GM10266 (cell line): ENCODE measurements at regions not wholly inside any gene's neighbourhood (a gene's known extent, or its start where the extent isn't known, plus 50 kb on each side); places are given as distances from the start of the nearest gene placed in this dataset.

Experiments used
- DNase-seq: peaks from one replicate; pipeline ENCODE4 v3.0.0; 2012; ENCODE audit errors: extremely low spot score
- TF ChIP-seq, protein P1 (sequence below): IDR thresholded peaks from 2 replicates; pipeline ENCODE4 v1.5.1; 2012; ENCODE audit warnings: mild to moderate bottlenecking, low read depth; ENCODE audit not compliant: control insufficient read depth, insufficient read depth; ENCODE audit errors: missing control alignments

DNA sequence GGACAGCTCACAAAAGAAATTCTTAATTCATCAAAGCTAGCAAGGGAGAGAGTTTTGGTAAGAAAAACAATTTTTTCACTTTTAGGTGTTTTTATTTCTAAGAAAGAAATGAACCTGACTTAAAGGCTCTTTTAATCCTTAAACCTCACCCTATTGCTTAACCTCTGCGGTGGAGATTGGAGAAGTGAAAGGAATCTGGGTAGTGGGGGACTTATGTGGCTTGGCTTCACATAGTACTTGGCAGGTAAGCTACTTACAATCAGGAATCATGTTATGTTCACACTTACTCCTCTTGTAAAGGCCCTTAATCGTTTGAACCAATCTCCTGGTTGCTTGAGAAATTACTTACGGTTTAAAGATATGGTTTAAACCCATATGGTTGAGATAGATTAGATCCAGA, 104.8 kb downstream of the ISOC1 start:
- TF ChIP-seq, protein P1, sequence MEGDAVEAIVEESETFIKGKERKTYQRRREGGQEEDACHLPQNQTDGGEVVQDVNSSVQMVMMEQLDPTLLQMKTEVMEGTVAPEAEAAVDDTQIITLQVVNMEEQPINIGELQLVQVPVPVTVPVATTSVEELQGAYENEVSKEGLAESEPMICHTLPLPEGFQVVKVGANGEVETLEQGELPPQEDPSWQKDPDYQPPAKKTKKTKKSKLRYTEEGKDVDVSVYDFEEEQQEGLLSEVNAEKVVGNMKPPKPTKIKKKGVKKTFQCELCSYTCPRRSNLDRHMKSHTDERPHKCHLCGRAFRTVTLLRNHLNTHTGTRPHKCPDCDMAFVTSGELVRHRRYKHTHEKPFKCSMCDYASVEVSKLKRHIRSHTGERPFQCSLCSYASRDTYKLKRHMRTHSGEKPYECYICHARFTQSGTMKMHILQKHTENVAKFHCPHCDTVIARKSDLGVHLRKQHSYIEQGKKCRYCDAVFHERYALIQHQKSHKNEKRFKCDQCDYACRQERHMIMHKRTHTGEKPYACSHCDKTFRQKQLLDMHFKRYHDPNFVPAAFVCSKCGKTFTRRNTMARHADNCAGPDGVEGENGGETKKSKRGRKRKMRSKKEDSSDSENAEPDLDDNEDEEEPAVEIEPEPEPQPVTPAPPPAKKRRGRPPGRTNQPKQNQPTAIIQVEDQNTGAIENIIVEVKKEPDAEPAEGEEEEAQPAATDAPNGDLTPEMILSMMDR: no peak
- DNase-seq: no peak

DNA sequence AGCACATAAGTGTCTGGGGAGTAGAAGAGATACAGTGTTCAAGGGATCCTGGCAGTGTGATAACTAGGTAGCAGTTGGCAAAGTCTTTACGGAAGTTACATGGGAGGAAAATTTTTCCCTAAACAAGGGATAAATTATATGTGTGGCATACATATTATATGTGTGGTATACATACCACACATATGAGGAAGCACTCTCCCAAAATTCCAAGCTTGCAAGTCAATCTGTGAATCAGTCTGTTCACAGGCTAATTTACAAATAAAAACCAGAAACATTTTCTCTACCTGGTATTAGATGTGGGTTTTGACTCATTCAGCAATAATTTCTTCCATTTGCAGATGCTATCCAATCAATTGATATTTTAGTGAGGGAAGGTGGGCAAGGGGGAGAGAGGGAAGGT, 110.0 kb downstream of the ISOC1 start:
- no peak for DNase-seq
- TF ChIP-seq, protein P1: no peak

DNA sequence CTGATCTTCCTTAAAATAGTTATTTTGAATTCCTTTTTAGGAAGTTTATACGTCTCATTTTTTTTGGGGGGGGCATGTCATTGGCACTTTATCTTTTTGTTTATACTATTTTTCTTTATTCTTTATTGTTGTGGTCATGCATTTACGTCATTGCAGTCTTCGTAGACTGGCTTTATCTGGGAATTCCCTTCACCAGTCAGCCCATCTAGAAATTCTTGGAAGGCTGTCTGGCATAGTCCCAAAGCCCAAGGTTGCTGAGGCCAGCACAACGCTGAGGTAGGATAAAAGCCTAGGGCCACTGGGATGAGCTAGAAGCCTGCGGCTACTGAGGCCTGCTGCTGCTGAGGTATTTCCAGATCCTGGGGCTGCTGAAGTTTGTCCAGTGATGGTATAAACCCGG, 121.5 kb downstream of the ISOC1 start:
- TF ChIP-seq, protein P1: no peak
- DNase-seq: no peak

DNA sequence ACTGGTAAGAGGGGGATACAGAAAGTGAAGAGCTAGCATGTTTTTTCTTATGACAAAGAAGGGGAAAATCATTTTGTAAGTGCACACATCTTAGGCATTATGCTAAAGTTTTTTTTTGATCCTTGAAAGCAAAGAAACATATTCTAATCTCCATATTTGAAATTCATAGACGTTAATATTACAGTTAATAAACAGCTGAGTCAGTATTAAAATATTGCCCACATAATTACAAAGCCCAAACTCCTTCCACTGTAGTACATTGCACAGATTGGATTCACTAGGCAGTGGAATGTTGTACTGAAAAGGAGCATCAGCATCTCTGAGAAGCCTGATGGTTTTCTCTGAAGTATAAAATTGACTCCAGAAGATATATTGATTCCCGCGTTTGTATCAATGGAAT, 122.6 kb downstream of the ISOC1 start:
- DNase-seq: no peak
- TF ChIP-seq, protein P1: no peak

DNA sequence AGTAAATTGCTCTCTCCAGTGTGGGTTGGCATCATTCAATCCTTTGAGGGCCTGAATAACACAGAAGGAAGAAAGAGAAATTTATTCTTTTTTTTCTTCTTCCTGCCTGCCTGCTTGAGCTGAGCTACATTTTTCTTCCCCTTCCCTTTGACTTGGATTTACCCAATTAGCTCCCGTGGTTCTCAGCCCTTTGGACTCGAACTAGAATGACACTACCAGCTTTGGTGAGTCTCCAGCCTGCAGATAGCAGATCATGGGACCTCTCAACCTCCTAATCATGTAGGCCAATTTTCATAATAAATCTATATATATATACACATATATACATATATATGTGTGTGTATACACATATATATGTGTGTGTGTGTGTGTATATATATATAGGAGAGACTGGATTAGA, 128.6 kb downstream of the ISOC1 start:
- no peak for DNase-seq
- TF ChIP-seq, protein P1: no peak

DNA sequence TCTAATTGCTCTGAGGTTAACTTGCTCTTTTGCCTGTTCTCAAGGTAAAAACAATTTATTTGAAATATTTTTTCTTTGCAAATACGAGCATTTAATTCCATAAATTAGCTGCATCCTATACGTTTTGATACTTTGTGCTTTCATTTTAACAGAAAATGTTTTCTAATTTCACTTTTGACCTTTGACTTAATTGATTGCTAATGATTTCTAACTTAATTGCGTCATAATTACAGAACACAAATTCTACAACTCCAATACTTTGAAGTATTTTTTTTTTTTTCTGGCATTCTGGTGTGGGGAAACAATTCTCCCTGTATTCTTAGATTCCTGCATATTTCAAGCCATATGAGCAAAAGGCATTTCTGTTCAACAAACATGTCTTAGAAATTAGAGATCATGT, 134.0 kb downstream of the ISOC1 start:
- DNase-seq: no peak
- TF ChIP-seq, protein P1: no peak

DNA sequence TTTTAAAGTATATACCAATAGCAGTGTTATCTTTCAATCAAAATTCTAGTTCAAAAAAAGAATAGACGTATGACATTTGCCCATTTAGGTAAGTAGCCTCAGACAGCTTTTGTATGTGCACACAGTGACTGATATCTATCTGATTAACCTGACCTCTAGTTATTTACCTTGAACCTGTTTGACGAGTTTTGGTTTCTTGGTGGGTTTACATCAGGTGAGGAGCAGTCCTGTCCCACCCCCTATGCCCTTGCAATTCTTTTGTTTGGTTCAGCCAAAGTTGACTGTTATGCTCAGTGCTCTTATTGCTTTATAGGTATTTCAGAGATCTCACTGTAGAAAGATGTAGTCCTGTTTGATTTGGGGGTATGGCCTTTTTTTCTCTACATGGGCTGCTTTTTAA, 147.2 kb downstream of the ISOC1 start:
- DNase-seq: no peak
- TF ChIP-seq, protein P1: no peak
